SW480 (cell line): ENCODE measurements at regions not wholly inside any gene's neighbourhood (a gene's known extent, or its start where the extent isn't known, plus 50 kb on each side); places are given as distances from the start of the nearest gene placed in this dataset.
"Not testable (repeated sequence)": the region's sequence is repeated elsewhere in the genome, so short reads cannot be mapped to it uniquely, and the experiment has no call there.

Source experiments
- DNase-seq: peaks from one replicate; pipeline ENCODE4 v3.0.0-alpha.2; 2016; ENCODE audit warnings: low spot score

DNA sequence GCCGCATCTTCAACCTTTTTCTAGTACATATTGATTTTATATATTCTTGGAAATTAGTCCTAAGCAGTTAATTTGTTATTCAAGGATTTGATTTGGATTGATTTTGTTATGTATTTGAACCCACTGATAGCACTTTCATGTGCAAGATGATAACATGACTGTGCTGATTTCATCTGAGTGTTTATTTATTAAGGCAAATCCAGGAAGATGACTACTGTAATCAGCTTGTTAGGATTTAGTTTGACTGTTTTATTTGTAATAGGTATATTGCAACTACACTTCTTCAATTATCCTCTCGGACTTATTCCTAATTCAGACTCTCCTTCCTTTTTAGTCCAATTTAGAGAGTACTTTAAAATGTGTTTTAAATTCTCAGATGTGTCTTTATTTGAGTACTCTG is 75.1 kb upstream of the PRKG1 start:
- DNase-seq: no peak

DNA sequence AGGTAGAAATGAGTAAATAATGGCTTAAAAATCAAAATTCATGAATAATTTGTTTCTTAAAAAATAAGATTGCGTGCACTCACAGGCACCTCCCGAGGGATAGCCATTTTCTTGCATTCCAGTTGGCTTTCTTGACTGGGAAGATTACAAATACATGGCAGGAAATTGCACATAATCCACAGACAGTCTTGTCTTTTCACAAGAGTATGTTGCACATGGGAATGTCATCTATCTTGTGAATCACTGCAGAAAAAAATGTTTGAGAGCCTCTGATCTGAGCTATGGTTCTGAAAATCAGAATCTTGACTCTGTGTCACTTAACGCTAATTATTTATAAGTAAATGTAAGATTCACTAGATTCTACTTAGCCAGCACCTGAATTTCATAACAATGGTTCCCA is 74.1 kb upstream of the PRKG1 start:
- no peak for DNase-seq

DNA sequence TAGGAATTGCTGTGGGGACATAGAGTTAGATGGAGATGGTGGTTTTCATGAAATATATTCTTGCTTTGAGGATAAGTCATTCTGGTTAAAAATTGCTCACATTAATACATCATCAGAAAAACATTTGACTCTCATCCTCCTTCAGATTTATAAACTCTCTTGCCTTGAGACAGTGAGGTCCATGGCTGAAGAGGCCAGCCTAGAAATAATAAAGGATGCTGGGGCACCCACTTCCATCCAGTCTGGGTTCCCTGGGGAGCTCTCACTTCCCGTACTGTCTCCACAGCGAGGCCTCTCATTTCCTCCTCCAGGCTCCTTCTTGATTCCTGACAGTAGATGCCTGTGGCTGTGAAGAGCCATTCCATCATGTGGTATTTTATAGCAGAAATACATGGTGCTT is 73.3 kb upstream of the PRKG1 start:
- no peak for DNase-seq

- DNase-seq: peak; percentile 11
Measured at GRCh38 chr10:51001587-51001986, 72.7 kb upstream of the PRKG1 start.

DNA sequence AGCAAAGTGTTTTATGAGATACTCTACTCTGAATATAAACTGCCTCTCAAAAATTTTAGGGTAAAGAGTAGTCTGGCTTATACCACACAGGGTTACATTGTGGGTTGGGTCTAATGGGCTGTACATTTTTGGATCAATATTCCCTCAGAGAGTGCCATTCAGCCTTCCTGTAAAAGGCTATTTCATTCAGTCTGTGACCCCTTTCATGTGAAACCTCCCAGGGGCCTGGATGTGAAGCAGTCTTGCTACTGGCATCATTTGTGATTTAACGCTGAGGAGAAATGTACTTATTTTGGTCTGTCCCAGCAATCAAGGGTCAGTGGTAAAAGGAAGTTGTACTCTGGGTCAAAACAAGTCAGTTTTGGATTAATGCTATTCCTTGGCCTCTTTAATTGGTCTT is 71.8 kb upstream of the PRKG1 start:
- DNase-seq: no peak

- no peak for DNase-seq
Measured at GRCh38 chr10:51004776-51005175, 69.5 kb upstream of the PRKG1 start.

DNA sequence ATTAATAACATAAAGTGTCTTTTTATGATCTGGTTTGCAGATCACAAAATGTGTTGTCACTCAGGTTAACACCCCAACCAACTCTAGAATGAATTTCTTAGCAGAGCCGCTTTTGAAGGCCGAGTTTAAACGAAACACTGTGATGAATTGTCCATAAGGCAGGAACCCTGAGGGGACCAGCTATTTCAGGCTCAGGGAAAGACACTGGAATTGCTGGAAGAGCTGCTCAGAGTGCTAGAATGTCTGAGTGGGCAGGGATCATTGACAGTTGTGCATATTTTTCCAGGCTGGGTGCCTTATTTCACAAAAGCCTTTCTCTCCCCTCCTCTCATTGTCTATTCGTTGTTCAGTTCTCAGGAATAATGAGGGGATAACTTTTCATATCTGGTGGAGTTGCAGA is 68.7 kb upstream of the PRKG1 start:
- no peak for DNase-seq

DNA sequence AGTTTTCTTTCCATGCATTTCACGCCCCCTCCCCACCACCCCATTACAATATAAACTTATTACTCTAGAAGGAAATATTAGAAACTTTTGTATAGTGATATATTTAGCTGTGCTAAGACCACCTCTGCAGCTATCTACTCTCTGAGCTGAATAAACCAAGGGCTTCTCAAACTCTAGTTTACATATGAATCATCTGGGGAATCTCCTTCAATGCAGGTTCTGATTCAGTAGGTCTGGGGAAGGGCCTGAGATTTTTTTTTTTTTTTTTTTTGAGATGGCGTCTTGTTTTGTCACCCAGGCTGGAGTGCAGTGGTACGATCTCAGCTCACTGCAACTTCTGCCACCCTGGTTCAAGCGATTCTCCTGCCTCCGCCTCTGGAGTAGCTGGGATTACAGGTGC is 67.6 kb upstream of the PRKG1 start:
- DNase-seq: no peak

GRCh38 chr10:51007781-51008180 is 66.5 kb upstream of the PRKG1 start:
- no peak for DNase-seq

DNA sequence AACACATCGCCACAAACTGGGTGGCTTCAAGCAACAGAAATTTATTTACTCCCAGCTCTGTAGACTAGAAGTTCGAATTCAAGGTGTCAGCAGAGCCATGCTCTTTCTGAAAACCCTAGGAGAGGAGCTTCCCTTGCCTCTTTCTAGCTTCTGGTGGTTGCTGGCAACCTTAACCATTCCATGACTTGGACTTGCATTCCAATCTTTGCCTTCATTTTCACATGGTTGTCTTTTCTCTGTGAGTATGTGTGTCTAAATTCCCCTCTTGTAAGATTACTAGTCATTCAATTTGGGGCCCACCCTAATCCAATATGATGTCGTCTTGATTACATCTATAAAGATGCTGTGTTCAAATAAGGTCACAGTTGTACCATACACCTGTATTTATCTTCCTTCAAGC is 65.9 kb upstream of the PRKG1 start:
- DNase-seq: no peak

DNA sequence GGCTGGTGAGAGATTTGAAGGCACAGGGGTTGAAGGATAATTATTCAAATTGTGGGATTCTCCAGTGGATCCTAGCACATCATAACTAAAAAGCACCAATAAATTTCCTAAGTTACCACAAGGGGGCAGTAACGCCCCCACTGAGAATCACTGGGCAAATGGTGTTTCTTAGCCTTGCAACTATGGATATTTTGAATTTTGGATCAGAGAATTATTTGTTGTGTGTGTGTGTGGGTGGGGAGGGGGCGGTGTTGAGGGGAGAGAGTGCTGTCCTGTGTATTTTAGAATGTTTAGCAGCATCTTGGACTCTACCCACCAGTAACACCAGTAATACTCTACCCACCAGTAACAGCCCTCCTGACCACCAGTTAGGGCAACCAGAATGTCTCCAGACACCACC is 63.3 kb upstream of the PRKG1 start:
- no peak for DNase-seq

DNA sequence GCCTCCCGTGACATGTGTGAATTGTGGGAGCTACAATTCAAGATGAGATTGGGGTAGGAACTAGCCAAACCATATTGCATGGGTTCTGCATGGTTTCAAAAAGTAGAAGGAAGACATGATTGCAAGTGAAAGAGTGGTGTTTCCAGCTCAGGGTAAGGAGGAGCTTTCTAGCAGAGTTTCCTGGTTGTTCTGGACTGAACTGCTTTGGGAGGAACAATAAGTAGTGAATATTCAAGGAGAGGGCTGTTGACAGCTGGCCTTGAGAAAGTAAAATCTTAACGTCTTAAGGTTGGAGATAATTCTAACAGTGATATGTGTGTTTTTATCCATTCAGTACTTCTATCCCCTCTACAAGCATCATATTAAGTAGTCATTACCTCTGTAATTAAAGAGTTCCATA is 62.2 kb upstream of the PRKG1 start:
- DNase-seq: no peak

DNA sequence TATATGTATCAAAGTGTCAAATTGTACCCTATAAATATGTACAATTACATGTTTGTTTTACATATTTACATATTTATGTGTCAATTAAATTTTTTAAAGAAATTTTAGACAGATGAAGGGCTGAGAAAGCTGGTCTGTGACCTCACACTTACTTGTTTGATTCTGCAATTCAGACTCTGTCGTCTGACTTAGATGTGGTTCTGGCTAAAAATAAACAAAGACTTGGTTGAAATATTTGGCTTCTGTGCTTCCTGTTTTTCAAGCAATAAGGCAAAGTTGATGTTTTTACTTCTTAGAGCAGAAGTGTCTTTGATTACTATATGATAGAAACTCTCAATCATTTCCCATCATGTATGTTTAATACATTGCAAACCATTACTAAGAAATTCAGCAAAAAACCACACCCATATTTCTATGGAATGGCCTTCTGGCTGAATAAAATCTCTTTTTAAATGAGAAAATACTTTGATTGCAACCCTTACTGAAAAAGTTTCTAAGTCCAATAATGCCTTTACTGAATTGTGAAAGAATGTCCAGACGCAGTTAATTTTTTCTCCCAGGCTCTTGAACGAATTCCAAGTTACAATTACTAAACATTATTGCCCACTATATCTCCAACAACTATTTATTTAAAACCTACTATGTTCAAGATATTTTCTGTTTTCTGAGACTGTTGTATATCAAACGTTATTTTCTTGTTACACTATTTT is 59.5 kb upstream of the PRKG1 start:
- DNase-seq: no peak

DNA sequence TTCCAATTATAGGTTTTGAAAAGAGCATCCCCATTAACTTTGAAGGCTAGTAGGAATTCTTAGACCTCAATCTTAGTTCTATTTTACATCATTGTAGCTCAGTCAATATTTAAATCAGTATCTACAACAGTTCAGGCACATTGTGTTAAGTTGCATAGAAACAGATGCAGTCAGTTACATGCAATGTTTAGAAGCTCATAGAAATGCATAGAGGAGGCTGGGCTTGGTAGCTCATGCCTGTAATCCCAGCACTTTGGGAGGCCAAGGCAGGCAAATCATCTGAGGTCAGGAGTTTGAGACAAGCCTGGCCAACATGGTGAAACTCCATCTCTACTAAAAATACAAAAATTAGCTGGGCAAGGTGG is 58.9 kb upstream of the PRKG1 start:
- DNase-seq: not testable (repeated sequence)

- DNase-seq: no peak
Measured at GRCh38 chr10:51020200-51020599, 54.1 kb upstream of the PRKG1 start.

DNA sequence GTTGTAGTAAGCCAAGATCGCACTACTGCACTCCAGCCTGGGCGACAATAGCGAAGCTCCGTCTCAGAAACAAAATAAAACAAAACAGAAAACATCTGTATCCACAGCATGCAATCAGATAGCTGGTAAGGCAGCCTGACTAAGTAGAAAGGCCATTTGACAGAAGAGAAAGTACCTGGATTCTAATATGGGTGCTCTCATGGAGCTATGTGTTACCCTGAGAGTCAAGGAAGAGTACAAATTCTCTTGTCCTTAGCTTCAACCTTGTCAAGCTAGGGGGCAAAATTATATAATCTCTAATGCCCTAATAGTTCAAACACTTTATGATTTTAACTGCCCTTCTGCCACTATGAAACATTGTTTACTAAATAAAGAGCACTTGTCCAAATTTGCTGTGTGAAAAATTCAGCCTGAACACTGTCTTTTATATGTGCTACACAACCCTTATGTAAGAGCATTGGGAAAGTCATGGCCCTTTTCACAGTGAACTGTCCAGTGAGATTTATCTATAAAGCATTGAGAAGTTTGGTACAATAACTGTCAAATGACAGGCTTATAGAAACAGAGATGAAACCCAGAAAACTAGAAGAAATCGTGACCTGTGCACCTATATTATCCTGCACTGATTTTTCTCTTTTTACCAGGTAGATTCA is 51.2 kb upstream of the PRKG1 start:
- DNase-seq: no peak

DNA sequence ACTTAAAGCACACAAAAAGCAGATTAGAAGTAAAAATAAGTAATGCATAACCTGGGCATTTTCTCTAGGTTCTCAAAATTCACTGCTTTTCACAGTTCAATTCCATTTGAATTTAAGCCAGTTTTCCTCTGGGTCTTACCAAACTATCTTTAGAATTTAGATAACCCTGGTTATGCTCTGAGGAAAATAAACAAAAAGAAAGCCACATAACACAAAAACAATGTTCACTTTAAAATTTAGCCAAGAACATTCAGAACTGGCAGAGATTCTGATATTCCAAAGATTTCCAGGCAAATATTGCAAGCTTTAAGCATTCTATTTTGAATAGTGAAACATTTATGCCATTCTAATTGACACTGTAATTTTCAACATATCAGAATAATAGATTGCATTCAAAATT is 50.7 kb upstream of the PRKG1 start:
- no peak for DNase-seq
